ENCODE measurements at regions not wholly inside any gene's neighbourhood (a gene's known extent, or its start where the extent isn't known, plus 50 kb on each side); places are given as distances from the start of the nearest gene placed in this dataset.

DNA sequence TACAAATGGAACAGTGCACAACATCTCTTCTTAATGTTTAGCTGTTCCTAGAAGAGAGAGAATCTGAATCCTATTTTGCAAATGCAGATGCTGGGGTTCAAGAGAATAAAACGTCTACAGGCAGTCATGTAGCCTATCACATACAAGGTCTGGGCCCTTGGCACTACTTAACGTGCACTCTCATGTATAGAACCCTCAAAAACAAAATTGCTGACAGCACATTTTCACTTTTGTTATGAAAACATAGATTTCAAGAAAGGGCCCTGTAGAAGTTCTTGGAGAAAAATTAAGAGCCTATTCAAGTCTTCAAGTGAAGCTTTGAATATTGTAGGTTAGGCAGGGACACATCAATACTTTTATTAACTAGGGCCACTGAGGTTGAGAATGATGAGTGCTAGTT, 504.3 kb upstream of the FAM98A start:
- TF ChIP-seq, protein P1, sequence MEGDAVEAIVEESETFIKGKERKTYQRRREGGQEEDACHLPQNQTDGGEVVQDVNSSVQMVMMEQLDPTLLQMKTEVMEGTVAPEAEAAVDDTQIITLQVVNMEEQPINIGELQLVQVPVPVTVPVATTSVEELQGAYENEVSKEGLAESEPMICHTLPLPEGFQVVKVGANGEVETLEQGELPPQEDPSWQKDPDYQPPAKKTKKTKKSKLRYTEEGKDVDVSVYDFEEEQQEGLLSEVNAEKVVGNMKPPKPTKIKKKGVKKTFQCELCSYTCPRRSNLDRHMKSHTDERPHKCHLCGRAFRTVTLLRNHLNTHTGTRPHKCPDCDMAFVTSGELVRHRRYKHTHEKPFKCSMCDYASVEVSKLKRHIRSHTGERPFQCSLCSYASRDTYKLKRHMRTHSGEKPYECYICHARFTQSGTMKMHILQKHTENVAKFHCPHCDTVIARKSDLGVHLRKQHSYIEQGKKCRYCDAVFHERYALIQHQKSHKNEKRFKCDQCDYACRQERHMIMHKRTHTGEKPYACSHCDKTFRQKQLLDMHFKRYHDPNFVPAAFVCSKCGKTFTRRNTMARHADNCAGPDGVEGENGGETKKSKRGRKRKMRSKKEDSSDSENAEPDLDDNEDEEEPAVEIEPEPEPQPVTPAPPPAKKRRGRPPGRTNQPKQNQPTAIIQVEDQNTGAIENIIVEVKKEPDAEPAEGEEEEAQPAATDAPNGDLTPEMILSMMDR (IDR thresholded peaks at IDR 0.05): no peak
- no peak for DNase-seq (ENCODE audit: low spot score)
- no peak for ATAC-seq (ENCODE audit: low FRiP score)

DNA sequence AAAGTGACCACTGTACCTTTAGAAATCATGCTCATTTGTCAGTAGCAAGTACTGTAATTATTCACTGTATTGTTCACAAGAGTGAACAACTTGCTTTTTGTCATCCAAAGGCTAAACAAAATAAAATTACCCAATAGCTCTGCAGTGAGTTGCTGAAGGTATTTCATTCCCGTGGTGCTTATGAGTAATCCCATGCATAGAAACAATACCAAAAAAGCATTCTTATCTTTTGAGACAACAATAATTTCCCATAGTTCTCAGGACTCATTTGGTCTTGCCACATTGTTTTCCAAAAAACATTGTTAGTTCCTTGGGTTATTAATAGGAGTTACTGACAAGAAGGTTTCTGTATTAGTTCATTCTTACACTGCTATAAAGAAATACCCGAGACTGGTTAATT, 503.2 kb upstream of the FAM98A start:
- no peak for ATAC-seq (ENCODE audit: low FRiP score)
- TF ChIP-seq, protein P1 (IDR thresholded peaks at IDR 0.05): no peak

DNA sequence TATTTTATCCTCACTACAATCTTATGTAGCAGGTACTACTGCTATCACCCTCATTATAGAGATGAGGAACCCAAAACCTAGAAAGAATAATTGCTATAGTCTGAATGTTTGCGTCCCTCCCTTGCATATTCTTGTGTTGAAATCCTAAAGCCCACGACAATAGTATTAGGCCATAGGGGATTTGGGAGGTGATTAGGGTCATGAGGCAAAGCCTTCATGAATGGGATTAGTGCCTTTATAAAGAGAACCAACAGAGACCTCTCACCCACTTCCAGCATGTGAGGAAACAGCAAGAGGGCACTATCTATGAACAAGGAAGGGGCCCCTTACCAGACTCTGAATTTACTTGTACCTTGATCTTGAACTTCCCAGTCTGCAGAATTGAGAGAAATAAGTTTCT, 500.3 kb upstream of the FAM98A start:
- no peak for DNase-seq (ENCODE audit: low spot score)
- TF ChIP-seq, protein P1 (IDR thresholded peaks at IDR 0.05): no peak
- ATAC-seq (ENCODE audit: low FRiP score): no peak

More for the DNA sequence above, 503.2 kb upstream of the FAM98A start:
- DNase-seq (ENCODE audit: low spot score): no peak

DNA sequence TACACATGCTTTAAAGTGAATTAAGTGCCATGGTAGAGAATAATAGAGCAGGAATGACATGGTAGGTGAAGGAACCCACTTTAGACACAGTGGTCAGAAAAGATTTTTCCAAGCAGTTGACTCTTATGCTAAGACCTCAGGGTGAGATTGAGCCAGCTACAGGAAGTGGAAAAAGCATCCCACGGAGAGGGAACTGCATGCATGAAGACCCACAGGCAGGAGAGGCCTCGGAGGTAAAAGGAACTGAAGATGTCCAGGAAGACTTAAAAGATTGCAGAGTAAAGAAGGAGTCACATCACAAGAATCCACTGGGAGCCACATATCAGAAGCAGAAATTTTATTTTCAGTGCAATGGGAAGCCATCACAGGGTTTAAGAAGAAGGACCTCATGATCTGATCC, 499.2 kb upstream of the FAM98A start:
- no peak for DNase-seq (ENCODE audit: low spot score)
- TF ChIP-seq, protein P1 (IDR thresholded peaks at IDR 0.05): no peak
- no peak for ATAC-seq (ENCODE audit: low FRiP score)

DNA sequence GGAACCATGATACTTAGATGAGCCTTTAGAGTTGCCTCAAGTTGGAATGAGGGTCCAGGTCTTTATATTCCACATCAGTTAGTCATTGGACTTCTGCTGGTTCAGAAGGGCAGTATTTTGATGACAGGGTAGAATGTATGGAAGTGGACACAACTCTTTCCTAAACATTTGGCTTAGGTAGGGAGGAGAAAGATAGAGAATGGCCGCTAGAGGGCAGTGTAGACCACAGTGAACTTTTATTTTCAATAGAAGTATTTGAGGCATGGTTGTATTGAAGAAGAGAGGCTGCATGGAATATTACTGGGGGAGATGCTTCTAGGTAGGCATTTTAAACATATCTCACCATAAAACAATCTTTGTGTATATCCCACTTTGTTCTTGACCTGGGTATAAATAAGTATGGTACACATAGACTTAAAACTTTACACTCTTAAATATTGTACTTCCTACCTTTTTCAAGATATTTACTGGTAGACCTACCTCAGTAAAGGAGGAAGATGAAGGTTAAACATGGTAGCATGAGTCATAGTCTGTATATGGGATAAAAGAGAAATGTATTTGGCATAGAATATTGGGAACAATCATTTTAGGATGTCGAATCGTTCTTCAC, 497.6 kb upstream of the FAM98A start:
- DNase-seq (ENCODE audit: low spot score) (no peak), ATAC-seq (ENCODE audit: low FRiP score) (no peak)
- TF ChIP-seq, protein P1 (IDR thresholded peaks at IDR 0.05): no peak

DNA sequence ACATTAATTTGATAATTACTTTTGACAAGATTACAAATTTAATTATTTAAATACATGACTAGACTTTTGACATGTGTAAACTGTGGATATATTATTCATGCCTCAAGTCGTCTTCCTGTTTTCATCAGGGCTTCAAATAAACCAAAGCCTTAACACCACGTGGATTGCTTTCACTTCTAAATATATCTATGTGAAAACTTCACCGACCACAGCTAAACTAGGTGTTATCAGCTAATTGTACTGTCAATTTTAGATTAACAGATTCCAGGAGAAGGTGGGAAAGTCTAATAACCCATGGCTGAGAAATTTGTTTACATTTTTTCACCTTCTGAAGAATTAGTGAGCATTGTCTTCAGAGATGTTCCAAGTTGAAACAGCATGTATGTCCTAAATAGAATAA, 494.7 kb upstream of the FAM98A start:
- ATAC-seq (ENCODE audit: low FRiP score): no peak
- TF ChIP-seq, protein P1 (IDR thresholded peaks at IDR 0.05): no peak
- DNase-seq (ENCODE audit: low spot score): no peak

DNA sequence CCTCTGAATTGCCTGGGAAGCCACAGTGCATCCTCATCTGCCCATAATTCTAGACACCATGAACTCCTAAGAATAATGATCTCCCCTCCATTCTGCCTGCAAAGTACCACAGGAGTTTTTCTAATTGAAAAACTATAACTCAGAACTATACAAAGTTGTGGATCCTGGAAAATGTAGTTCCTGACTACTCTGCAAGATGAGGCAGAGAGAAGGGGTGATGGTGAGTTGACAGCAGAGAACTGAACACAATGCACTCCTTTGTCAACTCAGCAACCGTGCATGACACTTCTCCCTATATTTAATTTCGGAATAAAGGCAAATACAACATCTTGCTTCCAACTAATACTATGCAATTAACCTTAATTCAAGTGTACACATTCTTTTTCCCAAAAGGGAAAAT, 471.1 kb upstream of the FAM98A start:
- TF ChIP-seq, protein P1 (IDR thresholded peaks at IDR 0.05): no peak
- no peak for ATAC-seq (ENCODE audit: low FRiP score)
- no peak for DNase-seq (ENCODE audit: low spot score)

All from omental fat pad (tissue), 3 donors.